Breast epithelium (tissue), 4 donors: ENCODE measurements at regions not wholly inside any gene's neighbourhood (a gene's known extent, or its start where the extent isn't known, plus 50 kb on each side); places are given as distances from the start of the nearest gene placed in this dataset.

Experiments used
- DNase-seq, 2 donors: peaks; one replicate each; pipeline ENCODE4 v3.0.0-alpha.2; 2019; ENCODE audit warnings: low spot score in 2 of 2
- H3K27ac ChIP-seq, 2 donors: fragments of 200-600 bp; sonication (generic) in 1 of 2; one replicate each; pipeline ENCODE4 v1.5.1; 2016 to 2019; ENCODE audit warnings: mild to moderate bottlenecking in 1 of 2
- H3K27me3 ChIP-seq, 2 donors: fragments of 200-600 bp; sonication (generic) in 1 of 2; one replicate each; pipeline versions ENCODE4 v1.5.1 to v1.6.0; 2017 to 2019; ENCODE audit warnings: control low read depth in 1 of 2, mild to moderate bottlenecking in 1 of 2
- H3K36me3 ChIP-seq: fragments of 200-600 bp; one replicate; pipeline ENCODE4 v1.5.1; 2019
- H3K4me1 ChIP-seq, 2 donors: fragments of 200-600 bp; sonication (generic); one replicate each; pipeline ENCODE4 v1.5.1; 2016 to 2019; ENCODE audit warnings: control low read depth in 1 of 2
- H3K4me3 ChIP-seq, 3 donors: fragments of 200-600 bp; sonication (generic); 1 replicate in 2 of 3; 2 replicates in 1 of 3; pipeline ENCODE4 v1.5.1; 2016 to 2019; ENCODE audit warnings: mild to moderate bottlenecking in 3 of 3, moderate library complexity in 2 of 3
- H3K9me3 ChIP-seq, 2 donors: fragments of 200-600 bp; sonication (generic) in 1 of 2; one replicate each; pipeline ENCODE4 v1.5.1; 2016 to 2019; ENCODE audit warnings: control low read depth in 1 of 2
- POLR2A ChIP-seq: fragments of 450-650 bp; IDR thresholded peaks from one replicate; pipeline ENCODE4 v1.6.1; 2016; ENCODE audit warnings: antibody characterized with exemption, mild to moderate bottlenecking, moderate library complexity
- POLR2AphosphoS5 ChIP-seq, 3 donors: sonication (generic); formaldehyde crosslinking; IDR thresholded peaks; one replicate each; pipeline ENCODE4 v1.6.1; 2017; ENCODE audit warnings: antibody characterized with exemption in 3 of 3
- intact Hi-C: fragments of 100-400 bp; cut with DNase I; formaldehyde crosslinking; loops from one replicate; pipeline ENCODE4 v1.15.1; 2023; ENCODE audit warnings: low total_unique reads
- TF ChIP-seq, protein P1 (sequence below), 3 donors: fragments of 450-650 bp; IDR thresholded peaks; one replicate each; pipeline ENCODE4 v1.5.1; 2016 to 2017; ENCODE audit warnings: antibody characterized with exemption in 3 of 3, mild to moderate bottlenecking in 3 of 3, moderate library complexity in 3 of 3

DNA sequence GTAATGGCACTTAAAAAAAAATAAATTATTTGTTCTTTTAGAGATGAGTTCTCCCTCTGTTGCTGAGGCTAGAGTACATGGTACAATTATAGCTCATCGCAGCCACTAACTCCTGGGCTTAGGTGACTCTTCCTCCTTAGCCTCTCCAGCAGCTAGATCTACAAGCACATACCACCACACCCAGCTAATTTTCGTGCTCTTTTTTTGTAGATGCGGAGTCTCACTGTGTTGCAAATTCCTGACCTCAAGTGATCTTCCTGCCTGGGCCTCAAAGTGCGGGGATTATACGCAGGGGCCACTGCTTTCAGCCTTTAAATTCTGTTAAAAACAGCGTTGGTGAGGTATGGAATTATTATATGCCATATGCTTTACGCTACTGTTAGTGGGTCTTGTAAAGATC is 2034.0 kb downstream of the OLFM4 start:
- Histone ChIP-seq H3K4me1 (no peaks in the 10 kb centered on the region), H3K27ac (no peak overlapping the region), H3K36me3 (no peaks in the 10 kb centered on the region), H3K27me3 (no peaks in the 10 kb centered on the region), H3K4me3 (no peak overlapping the region), H3K9me3 (no peaks in the 10 kb centered on the region)
- no peak for DNase-seq
- TF ChIP-seq POLR2AphosphoS5 (IDR thresholded peaks at IDR 0.05) (no peak), POLR2A (no peak)
- TF ChIP-seq, protein P1, sequence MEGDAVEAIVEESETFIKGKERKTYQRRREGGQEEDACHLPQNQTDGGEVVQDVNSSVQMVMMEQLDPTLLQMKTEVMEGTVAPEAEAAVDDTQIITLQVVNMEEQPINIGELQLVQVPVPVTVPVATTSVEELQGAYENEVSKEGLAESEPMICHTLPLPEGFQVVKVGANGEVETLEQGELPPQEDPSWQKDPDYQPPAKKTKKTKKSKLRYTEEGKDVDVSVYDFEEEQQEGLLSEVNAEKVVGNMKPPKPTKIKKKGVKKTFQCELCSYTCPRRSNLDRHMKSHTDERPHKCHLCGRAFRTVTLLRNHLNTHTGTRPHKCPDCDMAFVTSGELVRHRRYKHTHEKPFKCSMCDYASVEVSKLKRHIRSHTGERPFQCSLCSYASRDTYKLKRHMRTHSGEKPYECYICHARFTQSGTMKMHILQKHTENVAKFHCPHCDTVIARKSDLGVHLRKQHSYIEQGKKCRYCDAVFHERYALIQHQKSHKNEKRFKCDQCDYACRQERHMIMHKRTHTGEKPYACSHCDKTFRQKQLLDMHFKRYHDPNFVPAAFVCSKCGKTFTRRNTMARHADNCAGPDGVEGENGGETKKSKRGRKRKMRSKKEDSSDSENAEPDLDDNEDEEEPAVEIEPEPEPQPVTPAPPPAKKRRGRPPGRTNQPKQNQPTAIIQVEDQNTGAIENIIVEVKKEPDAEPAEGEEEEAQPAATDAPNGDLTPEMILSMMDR (IDR thresholded peaks at IDR 0.05), result no peak
- intact Hi-C loops, result no loop called here

DNA sequence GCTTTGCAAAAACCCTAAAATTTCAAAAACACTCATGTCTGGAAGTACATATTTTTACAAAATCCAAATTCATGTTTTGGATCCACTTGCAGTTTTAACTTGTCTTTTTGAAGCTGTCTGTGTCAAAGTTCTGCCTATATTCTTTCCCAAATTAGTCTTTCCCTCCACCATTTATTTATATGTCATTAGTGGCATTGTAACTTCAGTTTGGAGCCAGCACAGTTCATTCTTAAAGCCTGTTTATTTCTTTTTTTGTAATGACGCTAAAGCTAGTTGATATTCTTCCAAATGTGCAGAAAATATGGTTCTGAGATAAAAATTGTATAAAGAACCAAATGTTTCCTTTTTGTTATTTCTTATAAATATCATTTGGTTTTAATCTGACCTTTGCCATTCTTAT is 2039.3 kb downstream of the OLFM4 start:
- Histone ChIP-seq H3K4me1 (no peaks in the 10 kb centered on the region), H3K4me3 (no peak overlapping the region), H3K27me3 (no peaks in the 10 kb centered on the region), H3K36me3 (no peaks in the 10 kb centered on the region), H3K9me3 (no peaks in the 10 kb centered on the region), H3K27ac (no peak overlapping the region)
- intact Hi-C loops, result no loop called here
- DNase-seq, result no peak
- TF ChIP-seq, protein P1 (IDR thresholded peaks at IDR 0.05), result no peak
- no peak for TF ChIP-seq POLR2AphosphoS5 (IDR thresholded peaks at IDR 0.05)
- no peak for TF ChIP-seq POLR2A

DNA sequence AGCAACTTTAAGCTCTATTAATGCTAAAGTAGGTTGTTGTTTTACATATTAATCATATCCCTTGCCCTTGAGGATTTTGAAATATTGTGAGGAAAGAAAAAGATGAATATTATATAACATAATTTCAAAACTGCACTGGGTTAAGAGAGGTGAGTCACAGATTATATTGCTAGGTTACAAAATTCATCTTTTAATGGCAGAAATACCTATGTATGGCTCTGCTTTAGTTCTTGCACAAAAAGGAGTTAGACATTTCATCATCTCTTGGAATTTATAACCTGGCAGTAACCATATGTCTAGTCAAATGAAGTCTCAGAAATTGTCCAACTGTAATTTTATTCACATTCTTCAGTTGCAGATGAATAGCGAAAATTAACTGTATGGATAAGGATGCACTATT is 2041.1 kb downstream of the OLFM4 start:
- no peaks in the 10 kb centered on the region for H3K36me3 ChIP-seq
- intact Hi-C loops, result no loop called here
- H3K27me3 ChIP-seq, result no peaks in the 10 kb centered on the region
- H3K4me1 ChIP-seq, result no peaks in the 10 kb centered on the region
- no peak overlapping the region for H3K4me3 ChIP-seq
- no peaks in the 10 kb centered on the region for H3K9me3 ChIP-seq
- H3K27ac ChIP-seq, result no peak overlapping the region
- no peak for TF ChIP-seq POLR2A
- TF ChIP-seq, protein P1 (IDR thresholded peaks at IDR 0.05), result no peak
- no peak for TF ChIP-seq POLR2AphosphoS5 (IDR thresholded peaks at IDR 0.05)
- no peak for DNase-seq

DNA sequence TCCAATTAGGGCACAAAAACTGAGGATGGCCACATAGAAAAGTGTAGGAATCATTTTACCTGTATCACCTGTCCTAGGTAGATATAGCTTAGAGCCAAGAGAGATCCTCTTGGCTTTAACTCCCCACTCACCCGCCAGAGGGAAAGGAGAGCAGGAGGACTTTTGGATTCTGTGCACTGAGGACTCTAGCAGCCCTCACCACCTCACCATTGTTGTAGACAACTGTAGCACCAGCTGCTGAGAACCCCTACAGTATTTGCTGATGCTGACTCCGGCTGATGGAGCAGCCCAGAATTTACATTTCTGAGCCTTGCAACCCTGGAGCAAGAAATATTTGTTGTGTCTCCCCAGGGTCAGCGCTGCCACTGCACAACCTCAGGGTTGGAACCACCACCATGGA is 2044.4 kb downstream of the OLFM4 start:
- Histone ChIP-seq H3K27ac (no peak overlapping the region), H3K4me3 (no peak overlapping the region), H3K27me3 (no peaks in the 10 kb centered on the region), H3K36me3 (no peaks in the 10 kb centered on the region), H3K4me1 (no peaks in the 10 kb centered on the region), H3K9me3 (no peaks in the 10 kb centered on the region)
- intact Hi-C loops, result no loop called here
- DNase-seq, result no peak
- no peak for TF ChIP-seq POLR2A
- TF ChIP-seq, protein P1 (IDR thresholded peaks at IDR 0.05), result no peak
- TF ChIP-seq POLR2AphosphoS5 (IDR thresholded peaks at IDR 0.05), result no peak

DNA sequence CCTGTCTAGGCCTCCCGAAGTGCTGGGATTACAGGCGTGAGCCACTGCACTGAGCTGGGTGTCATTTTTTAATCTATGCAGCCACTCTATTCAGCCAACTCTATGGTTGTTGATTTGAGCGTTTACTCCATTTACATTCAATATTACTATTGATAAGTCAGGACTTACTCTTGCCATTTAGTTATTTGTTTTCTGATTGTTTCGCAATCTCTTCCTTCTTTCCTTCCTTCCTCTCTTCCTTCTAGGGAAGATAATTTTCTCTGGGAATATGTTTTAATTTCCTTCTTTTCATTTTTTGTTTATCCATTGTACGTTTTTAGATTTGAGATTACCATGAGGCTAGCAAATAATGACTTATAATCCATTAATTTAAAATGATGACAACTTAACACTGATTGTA is 2056.0 kb downstream of the OLFM4 start:
- H3K36me3 ChIP-seq, result no peaks in the 10 kb centered on the region
- H3K4me1 ChIP-seq, result no peaks in the 10 kb centered on the region
- DNase-seq, result no peak
- intact Hi-C loops, result no loop called here
- no peaks in the 10 kb centered on the region for H3K9me3 ChIP-seq
- no peak overlapping the region for H3K4me3 ChIP-seq
- H3K27me3 ChIP-seq, result no peaks in the 10 kb centered on the region
- H3K27ac ChIP-seq, result no peak overlapping the region
- TF ChIP-seq, protein P1 (IDR thresholded peaks at IDR 0.05), result no peak
- no peak for TF ChIP-seq POLR2AphosphoS5 (IDR thresholded peaks at IDR 0.05)
- no peak for TF ChIP-seq POLR2A
